BJ (cell line): ENCODE measurements at regions not wholly inside any gene's neighbourhood (a gene's known extent, or its start where the extent isn't known, plus 50 kb on each side); places are given as distances from the start of the nearest gene placed in this dataset. TPM values are rescaled to one million over a fixed set of nuclear protein-coding genes. Genes with fewer than 3 reads are reported as not detected.

ENCODE experiments used
- small RNA-seq: library from RNA; depleted of rRNA; stranded (forward); fragments of <200 nt; gene quantifications from one replicate; pipeline ENCODE3, GENCODE V24; 2012; ENCODE audit warnings: low replicate concordance, low read depth; ENCODE audit not compliant: insufficient read length

Small RNA genes lying in the stretch of these regions (small RNA-seq; reads per million reads assigned to genes)
- gene AL627230.1 (not detected), gene AL627230.3 (not detected), gene AL627230.5 (not detected), gene AL627230.6 (not detected), gene AL627230.8 (not detected), gene FAM27B (not detected), gene RF00156 (not detected), gene RN7SL787P (not detected)
